ENCODE measurements at regions not wholly inside any gene's neighbourhood (a gene's known extent, or its start where the extent isn't known, plus 50 kb on each side); places are given as distances from the start of the nearest gene placed in this dataset.

- ATAC-seq = no peak
Measured at GRCh38 chr13:58827904-58828303, 1196.4 kb downstream of the PCDH17 start.

GRCh38 chr13:58830841-58831240 is 1199.3 kb downstream of the PCDH17 start:
- ATAC-seq = no peak

- no peak for ATAC-seq
Measured at GRCh38 chr13:58838615-58839014, 1207.1 kb downstream of the PCDH17 start.

DNA sequence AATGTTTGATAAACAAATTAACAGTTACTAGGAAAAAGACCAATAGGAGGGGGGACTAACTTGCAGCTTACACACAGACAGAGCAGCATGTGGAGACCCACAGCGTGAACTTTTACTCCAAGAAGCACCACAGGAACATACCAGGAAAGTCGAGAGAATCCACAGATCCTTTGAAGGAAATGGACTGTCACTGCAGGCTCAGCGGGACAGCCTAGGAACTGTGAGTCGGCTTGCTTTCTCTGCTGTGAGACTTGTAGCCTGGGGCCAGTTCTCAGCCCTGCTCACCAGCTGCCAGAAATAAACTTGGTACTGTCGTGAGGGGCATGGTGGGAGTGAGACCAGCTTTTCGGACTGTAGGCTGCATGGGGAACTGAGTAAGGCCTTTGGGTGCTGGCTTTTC is 1211.5 kb downstream of the PCDH17 start:
- no peak for ATAC-seq

DNA sequence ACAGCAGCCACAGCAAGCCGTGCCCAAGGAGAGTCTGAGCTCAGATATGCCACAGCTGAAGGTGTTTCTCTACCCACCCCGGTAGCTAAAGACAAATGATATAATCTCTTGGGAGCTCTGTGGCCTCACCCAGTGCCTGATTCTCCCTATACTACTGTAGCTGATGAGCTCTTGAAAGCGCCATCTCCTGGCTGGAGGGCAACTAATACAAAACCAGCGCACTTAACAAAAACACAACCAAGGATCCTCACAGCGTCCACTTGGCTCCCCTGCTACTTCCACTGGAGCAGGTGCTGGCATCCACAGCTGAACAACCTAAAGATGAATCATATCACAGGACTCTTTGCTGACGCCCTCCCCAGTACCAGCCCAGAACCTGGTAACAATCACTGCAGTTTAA is 1212.0 kb downstream of the PCDH17 start:
- no peak for ATAC-seq

- no peak for ATAC-seq
Measured at GRCh38 chr13:58850161-58850560, 1218.6 kb downstream of the PCDH17 start.

DNA sequence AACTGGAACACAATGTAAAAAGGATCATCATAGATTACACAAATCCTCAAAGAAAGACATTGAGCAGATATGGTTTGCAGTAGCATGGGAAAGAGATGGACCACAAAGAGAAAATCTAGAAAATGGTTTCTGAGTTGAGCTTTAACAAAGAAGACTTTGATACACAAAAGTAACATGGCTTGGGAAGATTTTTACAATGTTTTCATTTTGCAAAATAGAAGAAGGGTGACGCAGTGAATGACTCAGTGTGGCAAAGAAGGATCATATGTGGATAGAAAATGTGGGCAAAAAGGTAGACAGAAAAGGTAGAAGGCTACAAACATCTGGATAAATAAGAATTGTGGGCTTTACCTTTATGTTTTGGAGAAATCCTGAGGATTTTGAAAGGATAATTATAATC is 1220.5 kb downstream of the PCDH17 start:
- no peak for ATAC-seq

- ATAC-seq = no peak
Measured at GRCh38 chr13:58855283-58855682, 1223.7 kb downstream of the PCDH17 start.

- ATAC-seq = no peak
Measured at GRCh38 chr13:58858870-58859371, 1227.4 kb downstream of the PCDH17 start.

DNA sequence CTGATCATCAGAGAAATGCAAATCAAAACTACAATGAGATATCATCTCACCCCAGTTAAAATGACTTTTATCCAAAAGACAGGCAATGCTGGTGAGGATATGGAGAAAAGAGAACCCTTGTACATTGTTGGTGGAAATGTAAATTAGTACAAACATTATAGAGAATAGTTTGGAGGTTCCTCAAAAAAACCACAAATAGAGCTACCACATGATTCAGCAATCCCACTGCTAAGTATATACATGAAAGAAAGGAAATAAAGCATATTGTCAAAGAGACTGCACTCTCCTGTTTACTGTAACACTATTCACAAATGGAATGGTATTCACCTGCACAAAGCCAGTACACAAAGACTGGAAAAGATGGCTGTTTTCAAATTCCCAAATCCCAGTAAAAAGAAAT is 1233.7 kb downstream of the PCDH17 start:
- no peak for ATAC-seq

DNA sequence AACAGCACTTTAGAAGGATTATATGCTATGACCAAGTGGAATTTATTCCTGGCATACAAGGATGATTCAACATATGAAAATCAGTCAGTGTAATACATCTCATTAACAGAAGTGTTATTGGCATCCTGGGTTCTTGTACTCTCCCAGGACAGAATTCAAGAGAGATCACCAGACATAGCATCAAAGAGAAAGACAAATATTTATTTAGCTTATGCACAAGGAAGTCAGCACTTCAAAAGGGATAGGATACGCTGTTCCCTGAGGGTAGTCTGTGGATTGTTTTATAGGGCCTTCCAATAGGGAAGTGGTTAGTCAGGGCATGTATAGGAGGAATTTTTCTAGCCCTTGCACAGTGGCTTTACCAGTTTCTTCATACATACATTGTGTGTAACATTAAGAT is 1238.0 kb downstream of the PCDH17 start:
- ATAC-seq = no peak

DNA sequence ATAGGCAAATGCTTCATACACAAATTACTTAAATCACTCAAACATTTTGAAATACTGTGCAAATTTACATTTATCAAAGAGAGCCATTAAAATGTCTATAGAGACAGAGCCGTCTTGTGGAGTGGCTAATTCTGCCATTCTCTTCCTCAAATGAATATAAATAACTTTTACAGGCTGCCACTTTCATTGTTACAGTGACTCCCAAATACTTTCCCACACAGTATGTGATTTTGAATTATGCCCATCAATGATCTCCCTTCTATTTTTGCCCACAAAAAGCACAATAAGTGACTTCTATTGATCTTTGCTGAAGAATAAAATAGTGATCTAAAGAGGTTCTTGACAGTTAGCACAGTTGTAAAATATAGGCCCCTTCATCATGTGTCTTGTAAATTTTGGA is 1244.9 kb downstream of the PCDH17 start:
- no peak for ATAC-seq

GRCh38 chr13:58879114-58879513 is 1247.6 kb downstream of the PCDH17 start:
- no peak for ATAC-seq

- ATAC-seq = no peak
Measured at GRCh38 chr13:58882516-58882915, 1251.0 kb downstream of the PCDH17 start.

GRCh38 chr13:58883405-58883804 is 1251.9 kb downstream of the PCDH17 start:
- ATAC-seq = no peak

GRCh38 chr13:58884353-58885209 is 1253.0 kb downstream of the PCDH17 start:
- ATAC-seq = no peak

DNA sequence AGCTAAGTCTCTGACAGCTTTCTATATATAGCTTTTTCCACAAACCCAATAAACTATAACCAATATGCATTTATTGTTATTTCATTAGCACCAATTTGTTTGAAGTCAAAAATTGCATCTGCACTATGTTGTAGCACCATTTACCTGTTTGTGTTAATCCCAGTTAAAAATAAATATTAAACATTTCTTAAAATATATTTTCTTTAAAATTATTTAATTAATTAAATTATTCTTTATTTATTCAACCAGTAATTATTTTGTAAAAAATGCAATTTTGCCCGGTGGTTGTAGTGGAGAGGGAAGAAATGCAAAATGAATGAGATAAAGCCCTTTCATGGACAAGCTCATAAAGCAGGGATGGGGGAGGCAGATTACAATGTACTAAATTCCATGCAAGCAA is 1257.9 kb downstream of the PCDH17 start:
- ATAC-seq = no peak

DNA sequence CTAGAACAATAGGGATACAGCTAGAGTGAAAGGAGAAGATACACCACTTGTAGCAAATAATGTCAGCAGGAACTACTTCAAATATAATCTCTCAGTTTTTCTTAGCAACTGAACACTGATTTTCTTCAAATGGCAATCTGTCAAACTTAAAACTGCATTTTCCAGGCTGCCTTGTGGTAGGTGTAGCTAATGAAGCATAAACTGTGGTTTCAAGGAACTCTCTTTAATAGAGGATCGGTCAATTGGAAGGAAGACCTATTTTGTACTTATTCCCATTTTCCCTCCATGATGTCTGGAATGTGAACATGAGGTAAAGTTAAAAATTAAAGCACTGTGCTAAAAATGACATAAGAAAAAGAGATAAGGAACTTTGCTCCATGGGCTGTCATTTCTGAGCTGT is 1261.9 kb downstream of the PCDH17 start:
- no peak for ATAC-seq

DNA sequence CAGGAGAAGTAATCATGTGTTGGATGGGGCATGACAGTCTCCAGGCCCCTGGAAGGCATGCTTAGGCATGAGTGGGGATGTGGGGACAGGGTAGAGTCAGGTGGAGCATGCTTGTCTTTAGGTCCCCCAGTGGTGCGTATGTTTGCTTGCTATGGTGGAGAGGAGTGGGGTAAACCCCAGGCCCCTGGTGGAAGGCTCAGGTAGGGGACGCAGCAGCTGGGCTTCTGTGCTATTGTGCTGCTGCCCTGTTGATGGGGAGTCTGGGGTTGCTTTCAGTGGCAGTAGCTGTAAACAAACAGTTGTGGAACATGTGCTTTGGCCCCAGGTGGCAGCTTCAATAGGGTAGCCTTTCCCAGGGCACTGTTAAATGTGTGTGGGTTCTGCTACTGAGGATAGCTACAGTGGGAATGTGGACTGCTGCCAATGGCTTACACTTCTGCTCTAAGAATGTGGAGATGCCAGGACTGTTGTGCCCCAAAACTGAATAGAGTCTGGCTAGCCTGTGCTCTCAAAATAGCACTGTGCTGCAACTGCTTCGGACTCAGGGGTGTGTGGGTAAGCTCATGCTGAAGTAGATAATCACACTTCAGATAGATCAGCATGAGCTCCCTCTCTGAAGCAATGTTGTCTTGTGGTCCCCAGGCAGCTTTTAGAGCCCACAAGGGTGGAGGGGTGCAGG is 1257.3 kb downstream of the DIAPH3 start:
- no peak for ATAC-seq

- no peak for ATAC-seq
Measured at GRCh38 chr13:58907347-58907746, 1256.4 kb downstream of the DIAPH3 start.

DNA sequence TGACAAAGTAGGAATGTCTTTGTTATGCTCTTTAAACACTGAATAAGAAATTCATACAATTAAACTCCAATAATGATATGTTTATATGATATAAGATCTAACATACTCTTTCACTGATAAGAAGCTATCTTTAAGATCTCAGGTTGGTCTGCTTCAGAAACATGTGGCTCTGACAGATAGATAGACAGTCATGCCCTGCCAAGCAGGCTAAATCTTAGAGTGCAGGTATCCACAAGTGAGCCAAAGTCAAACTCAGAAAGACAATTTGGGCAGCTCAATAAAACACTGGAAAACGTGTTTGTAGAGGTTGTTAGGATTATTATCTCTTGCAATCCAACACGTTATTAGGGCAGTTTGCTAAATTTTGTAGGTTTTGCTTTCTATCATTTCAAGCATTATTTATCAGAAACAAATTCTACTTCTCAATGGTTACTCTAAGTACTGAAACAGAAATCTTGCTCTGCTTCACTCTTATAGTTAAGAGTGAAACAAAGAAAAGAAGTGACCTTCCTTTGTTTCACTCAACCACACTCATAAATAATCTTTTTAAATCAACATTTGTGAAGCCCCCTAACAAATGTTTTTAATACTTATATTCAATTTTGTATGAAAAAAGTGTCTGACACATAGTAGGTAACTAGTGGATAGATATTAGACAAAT is 1255.6 kb downstream of the DIAPH3 start:
- no peak for ATAC-seq

- no peak for ATAC-seq
Measured at GRCh38 chr13:58919551-58919950, 1244.2 kb downstream of the DIAPH3 start.

DNA sequence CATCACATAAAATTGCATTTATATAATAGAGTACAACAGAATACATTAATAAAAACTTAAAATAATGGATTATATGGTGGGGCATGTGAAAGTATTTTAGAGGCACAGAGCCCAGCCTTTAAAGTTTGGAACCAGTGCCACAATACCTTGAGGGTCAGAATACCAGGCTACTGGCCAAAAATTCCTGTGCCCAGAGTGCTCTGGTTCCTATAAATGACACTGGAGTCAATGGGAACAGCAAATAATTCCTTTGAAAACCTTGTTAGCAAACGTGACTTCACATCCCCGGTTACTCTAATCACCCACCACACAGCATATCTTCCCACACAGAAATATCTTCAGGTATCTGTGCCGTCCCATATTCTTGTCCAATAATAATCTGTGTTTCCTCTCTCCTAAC is 1242.6 kb downstream of the DIAPH3 start:
- no peak for ATAC-seq

DNA sequence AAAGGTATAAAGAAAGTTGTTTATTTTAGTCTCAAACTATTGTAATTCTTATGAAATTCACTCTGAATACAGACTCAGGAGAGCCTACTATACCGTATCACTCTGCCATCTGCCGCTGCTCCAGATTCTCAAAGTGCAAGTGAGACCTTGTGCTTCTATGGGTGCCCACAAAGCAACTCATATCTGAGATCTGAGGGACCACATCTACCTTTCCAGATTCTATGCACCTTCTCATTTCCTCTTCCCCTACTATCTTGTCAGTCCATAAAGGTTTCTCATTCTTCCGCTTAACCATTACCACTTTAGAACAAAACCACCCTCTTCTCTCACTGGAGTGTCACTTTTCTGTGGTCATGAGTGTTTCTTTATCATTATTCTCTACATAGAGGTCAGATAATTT is 1236.9 kb downstream of the DIAPH3 start:
- no peak for ATAC-seq

Measured in activated CD4-positive, CD25-positive, alpha-beta regulatory T cell treated with anti-CD3 and anti-CD28 coated beads, Interleukin-2, amount 50 U/mL, for 24 hours (primary cell).